ENCODE measurements at regions not wholly inside any gene's neighbourhood (a gene's known extent, or its start where the extent isn't known, plus 50 kb on each side); places are given as distances from the start of the nearest gene placed in this dataset.

DNA sequence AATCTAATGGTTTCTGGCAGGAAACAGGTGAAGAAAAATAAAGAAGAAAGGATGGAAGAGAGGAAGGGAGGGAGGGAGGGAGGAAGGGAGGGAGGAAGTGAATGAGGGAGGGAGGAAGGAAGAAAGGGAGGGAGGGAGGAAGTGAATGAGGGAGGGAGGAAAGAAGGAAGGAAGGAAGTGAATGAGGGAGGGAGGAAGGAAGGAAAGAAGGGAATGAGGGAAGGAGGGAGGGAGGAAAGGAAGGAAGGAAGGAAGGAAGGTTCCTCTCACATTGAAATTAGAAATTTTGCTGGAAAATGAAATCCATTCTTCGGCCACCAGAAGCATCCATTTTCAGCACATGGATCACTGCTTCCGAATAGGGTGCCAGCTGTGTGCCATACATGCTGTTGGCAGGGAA lies 62.2 kb upstream of the PELI2 start:
- H3K27ac Mint-ChIP-seq, result no peak overlapping the region
- CTCF ChIA-PET, result no interaction called here
- ATAC-seq (ENCODE audit: low read depth) (no peak), DNase-seq (no peak)
- no peaks in the 10 kb centered on the region for H3K27me3 ChIP-seq (replicated peaks in 1 of 4; ENCODE audit: control extremely low read depth in 1 of 4, control insufficient read depth in 3 of 4, insufficient read depth in 4 of 4, low read length in 3 of 4)
- no peaks in the 10 kb centered on the region for H3K79me2 ChIP-seq (ENCODE audit: control insufficient read depth, insufficient read depth, low read length)
- no peak overlapping the region for H2AFZ ChIP-seq (ENCODE audit: insufficient read depth, low read depth, low read length, poor library complexity, severe bottlenecking)
- WGBS (ENCODE audit: insufficient coverage), result no CpG with 5 or more reads among the region's 2 CpGs
- no peaks in the 10 kb centered on the region for H3K4me1 Mint-ChIP-seq
- no peaks in the 10 kb centered on the region for H4K20me1 ChIP-seq (ENCODE audit: control insufficient read depth, insufficient read depth, low read length, poor library complexity, severe bottlenecking)
- H3K4me3 Mint-ChIP-seq, result no peak overlapping the region
- POLR2A ChIA-PET, result no interaction called here
- intact Hi-C loops (cut with micrococcal nuclease), result no loop called here
- H3K27me3 Mint-ChIP-seq, result peaks cover 21% of the 10 kb centered on the region
- no peaks in the 10 kb centered on the region for H3K9me3 Mint-ChIP-seq (ENCODE audit: insufficient read depth)
- no peak overlapping the region for H3K27ac ChIP-seq (ENCODE audit: low read length in 2 of 2)
- no peaks in the 10 kb centered on the region for H3K4me1 ChIP-seq (ENCODE audit: control insufficient read depth in 2 of 2, insufficient read depth in 2 of 2, low read length in 2 of 2)
- H3K9ac ChIP-seq (ENCODE audit: low read length), result no peak overlapping the region
- H3K9me3 ChIP-seq (ENCODE audit: control extremely low read depth in 1 of 3, control insufficient read depth in 2 of 3, insufficient read depth in 1 of 3, low read length in 2 of 3), result no peaks in the 10 kb centered on the region
- no peak overlapping the region for H3K4me3 ChIP-seq (ENCODE audit: control extremely low read depth in 1 of 5, extremely low read depth in 1 of 5, insufficient read depth in 1 of 5, low read depth in 2 of 5, low read length in 4 of 5)
- no peak overlapping the region for H3K4me2 ChIP-seq (replicated peaks; ENCODE audit: low read depth, low read length, poor library complexity, severe bottlenecking)
- no peak for TF ChIP-seq EZH2 (IDR thresholded peaks at IDR 0.05; ENCODE audit: borderline replicate concordance, insufficient read depth, low read depth, low read length, poor library complexity, severe bottlenecking)
- TF ChIP-seq, protein P1, sequence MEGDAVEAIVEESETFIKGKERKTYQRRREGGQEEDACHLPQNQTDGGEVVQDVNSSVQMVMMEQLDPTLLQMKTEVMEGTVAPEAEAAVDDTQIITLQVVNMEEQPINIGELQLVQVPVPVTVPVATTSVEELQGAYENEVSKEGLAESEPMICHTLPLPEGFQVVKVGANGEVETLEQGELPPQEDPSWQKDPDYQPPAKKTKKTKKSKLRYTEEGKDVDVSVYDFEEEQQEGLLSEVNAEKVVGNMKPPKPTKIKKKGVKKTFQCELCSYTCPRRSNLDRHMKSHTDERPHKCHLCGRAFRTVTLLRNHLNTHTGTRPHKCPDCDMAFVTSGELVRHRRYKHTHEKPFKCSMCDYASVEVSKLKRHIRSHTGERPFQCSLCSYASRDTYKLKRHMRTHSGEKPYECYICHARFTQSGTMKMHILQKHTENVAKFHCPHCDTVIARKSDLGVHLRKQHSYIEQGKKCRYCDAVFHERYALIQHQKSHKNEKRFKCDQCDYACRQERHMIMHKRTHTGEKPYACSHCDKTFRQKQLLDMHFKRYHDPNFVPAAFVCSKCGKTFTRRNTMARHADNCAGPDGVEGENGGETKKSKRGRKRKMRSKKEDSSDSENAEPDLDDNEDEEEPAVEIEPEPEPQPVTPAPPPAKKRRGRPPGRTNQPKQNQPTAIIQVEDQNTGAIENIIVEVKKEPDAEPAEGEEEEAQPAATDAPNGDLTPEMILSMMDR (IDR thresholded peaks at IDR 0.05), result no peak
- H3K36me3 ChIP-seq (replicated peaks in 1 of 2; ENCODE audit: control extremely low read depth in 1 of 2, control insufficient read depth in 1 of 2, extremely low read depth in 1 of 2, insufficient read depth in 2 of 2, low read length in 1 of 2), result no peaks in the 10 kb centered on the region

DNA sequence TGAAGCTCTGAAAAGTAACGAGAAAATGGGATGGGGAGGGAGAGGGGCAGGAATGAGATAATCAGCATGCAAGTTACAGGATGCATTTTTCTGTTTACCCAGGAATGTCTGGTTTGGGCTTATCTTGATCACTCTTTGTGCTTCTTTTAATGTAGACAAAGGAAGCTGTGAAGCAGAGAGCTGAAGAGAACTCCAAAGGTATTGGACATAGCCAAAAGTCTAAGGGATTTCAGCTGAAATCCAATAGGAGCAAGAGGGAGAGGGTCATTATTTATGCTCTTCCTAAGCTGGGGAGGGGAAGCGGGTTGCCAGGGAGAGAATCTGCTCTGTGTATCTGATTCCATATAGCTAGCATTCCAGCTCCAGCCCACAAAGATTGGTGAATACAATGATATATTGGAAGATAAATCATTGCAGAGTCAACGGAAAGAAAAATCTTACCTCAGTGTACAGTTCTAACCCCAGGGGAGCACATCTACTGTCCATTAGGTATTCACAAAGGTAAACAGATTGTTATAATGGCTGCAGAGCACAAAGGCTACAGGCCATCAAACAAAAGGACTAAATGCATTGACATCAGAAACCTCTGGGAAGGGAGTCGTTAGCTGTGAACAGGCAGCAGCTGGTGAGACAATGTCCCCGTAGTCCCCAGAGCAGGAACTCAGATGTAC lies 61.0 kb upstream of the PELI2 start:
- ATAC-seq (ENCODE audit: low read depth) (no peak), DNase-seq (no peak)
- Mint-ChIP-seq H3K4me3 (no peak overlapping the region), H3K4me1 (no peaks in the 10 kb centered on the region), H3K27ac (no peak overlapping the region), H3K9me3 (ENCODE audit: insufficient read depth) (no peaks in the 10 kb centered on the region), H3K27me3 (peaks cover 15% of the 10 kb centered on the region)
- CTCF ChIA-PET, result no interaction called here
- Histone ChIP-seq H3K27me3 (replicated peaks in 1 of 4; ENCODE audit: control extremely low read depth in 1 of 4, control insufficient read depth in 3 of 4, insufficient read depth in 4 of 4, low read length in 3 of 4) (no peaks in the 10 kb centered on the region), H4K20me1 (ENCODE audit: control insufficient read depth, insufficient read depth, low read length, poor library complexity, severe bottlenecking) (no peaks in the 10 kb centered on the region), H3K9me3 (ENCODE audit: control extremely low read depth in 1 of 3, control insufficient read depth in 2 of 3, insufficient read depth in 1 of 3, low read length in 2 of 3) (no peaks in the 10 kb centered on the region), H3K36me3 (replicated peaks in 1 of 2; ENCODE audit: control extremely low read depth in 1 of 2, control insufficient read depth in 1 of 2, extremely low read depth in 1 of 2, insufficient read depth in 2 of 2, low read length in 1 of 2) (no peaks in the 10 kb centered on the region), H3K27ac (ENCODE audit: low read length in 2 of 2) (no peak overlapping the region), H3K4me3 (ENCODE audit: control extremely low read depth in 1 of 5, extremely low read depth in 1 of 5, insufficient read depth in 1 of 5, low read depth in 2 of 5, low read length in 4 of 5) (no peak overlapping the region), H3K4me2 (replicated peaks; ENCODE audit: low read depth, low read length, poor library complexity, severe bottlenecking) (no peak overlapping the region), H3K9ac (ENCODE audit: low read length) (no peak overlapping the region), H2AFZ (ENCODE audit: insufficient read depth, low read depth, low read length, poor library complexity, severe bottlenecking) (no peak overlapping the region), H3K79me2 (ENCODE audit: control insufficient read depth, insufficient read depth, low read length) (no peaks in the 10 kb centered on the region), H3K4me1 (ENCODE audit: control insufficient read depth in 2 of 2, insufficient read depth in 2 of 2, low read length in 2 of 2) (no peaks in the 10 kb centered on the region)
- no peak for TF ChIP-seq EZH2 (IDR thresholded peaks at IDR 0.05; ENCODE audit: borderline replicate concordance, insufficient read depth, low read depth, low read length, poor library complexity, severe bottlenecking)
- TF ChIP-seq, protein P1 (IDR thresholded peaks at IDR 0.05), result no peak
- intact Hi-C loops (cut with micrococcal nuclease), result no loop called here
- POLR2A ChIA-PET, result no interaction called here
- 66% methylated on average over 3 of the region's 5 CpGs for WGBS (ENCODE audit: insufficient coverage)

All from B cell (primary cell).